HG03045 (cell line): ENCODE measurements at regions not wholly inside any gene's neighbourhood (a gene's known extent, or its start where the extent isn't known, plus 50 kb on each side); places are given as distances from the start of the nearest gene placed in this dataset.

ENCODE experiments used
- ATAC-seq: cut with Tn5 transposase; IDR thresholded peaks from one replicate; pipeline ENCODE4 v1.9.1; 2021; ENCODE audit warnings: mild to moderate bottlenecking, moderate library complexity; ENCODE audit not compliant: unreplicated experiment

GRCh38 chr3:16048435-16049318, 125.8 kb upstream of the GALNT15 start:
- peak; percentile 93 for ATAC-seq

GRCh38 chr3:16050641-16051467, 123.6 kb upstream of the GALNT15 start:
- no peak for ATAC-seq

GRCh38 chr3:16051691-16052090, 122.8 kb upstream of the GALNT15 start:
- no peak for ATAC-seq

GRCh38 chr3:16052964-16053363, 121.5 kb upstream of the GALNT15 start:
- ATAC-seq = no peak

GRCh38 chr3:16053794-16054193, 120.7 kb upstream of the GALNT15 start:
- ATAC-seq = no peak

- no peak for ATAC-seq
Observed at GRCh38 chr3:16055606-16056211, 118.8 kb upstream of the GALNT15 start.

GRCh38 chr3:16056217-16056616, 118.3 kb upstream of the GALNT15 start:
- ATAC-seq = no peak

- ATAC-seq = no peak
Observed at GRCh38 chr3:16058521-16058920, 116.0 kb upstream of the GALNT15 start.

- ATAC-seq = no peak
Observed at GRCh38 chr3:16059081-16059537, 115.4 kb upstream of the GALNT15 start.

GRCh38 chr3:16059711-16060357, 114.6 kb upstream of the GALNT15 start:
- no peak for ATAC-seq

GRCh38 chr3:16060358-16060852, 114.1 kb upstream of the GALNT15 start:
- ATAC-seq = no peak

GRCh38 chr3:16060945-16061344, 113.5 kb upstream of the GALNT15 start:
- no peak for ATAC-seq

- ATAC-seq = no peak
Observed at GRCh38 chr3:16061491-16061890, 113.0 kb upstream of the GALNT15 start.

- ATAC-seq = no peak
Observed at GRCh38 chr3:16063603-16064002, 110.9 kb upstream of the GALNT15 start.

- no peak for ATAC-seq
Observed at GRCh38 chr3:16064642-16065414, 109.7 kb upstream of the GALNT15 start.

- no peak for ATAC-seq
Observed at GRCh38 chr3:16066545-16066944, 107.9 kb upstream of the GALNT15 start.

GRCh38 chr3:16066975-16067374, 107.5 kb upstream of the GALNT15 start:
- ATAC-seq = no peak

- no peak for ATAC-seq
Observed at GRCh38 chr3:16067837-16068471, 106.5 kb upstream of the GALNT15 start.

- ATAC-seq = no peak
Observed at GRCh38 chr3:16069149-16069922, 105.1 kb upstream of the GALNT15 start.
